ACHN (cell line): ENCODE measurements at regions not wholly inside any gene's neighbourhood (a gene's known extent, or its start where the extent isn't known, plus 50 kb on each side); places are given as distances from the start of the nearest gene placed in this dataset.

ENCODE experiments used
- DNase-seq: peaks from one replicate; pipeline ENCODE4 v3.0.0-alpha.2; 2015
- in situ Hi-C: cut with HindIII; loops from 2 replicates; pipeline ENCODE4 v1.10.0; 2017; ENCODE audit warnings: low sequenced_read_pairs, low pct_ligation_motif_present, low pct_unique_long_range_greater_than_20kb

GRCh38 chr1:63082766-63083165 lies 239.6 kb upstream of the FOXD3 start:
- no peak for DNase-seq
- in situ Hi-C loops: no loop called here

GRCh38 chr1:63087966-63088365 lies 234.4 kb upstream of the FOXD3 start:
- in situ Hi-C loops: no loop called here
- no peak for DNase-seq

GRCh38 chr1:63099188-63099587 lies 223.2 kb upstream of the FOXD3 start:
- DNase-seq: no peak
- in situ Hi-C loops: no loop called here

- in situ Hi-C loops: no loop called here
- DNase-seq: no peak
Measured at GRCh38 chr1:63101336-63101735, 221.0 kb upstream of the FOXD3 start.

- in situ Hi-C loops: no loop called here
- DNase-seq: no peak
Measured at GRCh38 chr1:63103682-63104081, 218.7 kb upstream of the FOXD3 start.

- in situ Hi-C loops: no loop called here
- DNase-seq: no peak
Measured at GRCh38 chr1:63107066-63107465, 215.3 kb upstream of the FOXD3 start.

- DNase-seq: no peak
- in situ Hi-C loops: no loop called here
Measured at GRCh38 chr1:63108206-63108605, 214.2 kb upstream of the FOXD3 start.

DNA sequence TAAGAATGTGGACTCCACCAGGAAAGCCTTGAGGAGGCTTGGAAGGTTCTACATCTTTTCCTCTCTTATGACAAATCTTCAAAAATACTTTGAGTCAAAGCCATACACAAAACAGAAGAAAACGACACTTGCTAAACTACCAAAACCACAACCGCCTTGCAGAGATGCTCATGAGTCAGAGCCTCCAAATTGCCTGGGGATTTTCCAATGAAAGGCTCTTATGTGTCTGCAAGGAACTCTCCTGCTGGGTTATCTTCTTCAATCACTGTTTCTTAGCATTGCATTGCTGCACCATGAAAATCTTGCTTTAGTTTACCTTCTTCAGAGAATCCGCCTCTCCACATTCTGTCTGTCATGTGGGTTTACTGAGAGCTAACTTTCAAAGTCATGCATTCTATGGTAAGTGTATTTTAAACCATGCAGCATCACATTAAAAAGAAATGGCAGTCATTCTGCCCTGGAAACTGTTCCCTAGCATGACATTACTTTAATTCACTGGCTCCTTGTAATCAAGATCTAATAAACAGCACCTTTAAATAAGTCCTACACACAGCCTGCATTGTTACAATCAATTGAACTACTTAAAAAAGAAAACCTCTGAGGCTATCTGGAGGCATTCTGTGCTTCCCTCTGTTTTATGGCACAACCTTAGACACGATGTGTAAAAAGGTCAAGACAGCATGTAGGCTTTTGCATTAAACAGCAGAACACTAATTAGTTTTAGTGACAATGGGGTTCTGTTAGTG lies 210.0 kb upstream of the FOXD3 start:
- in situ Hi-C loops: no loop called here

GRCh38 chr1:63115527-63115926 lies 206.8 kb upstream of the FOXD3 start:
- in situ Hi-C loops: no loop called here
- DNase-seq: no peak

More for the DNA sequence above, 210.0 kb upstream of the FOXD3 start:
- DNase-seq: peak; percentile 18

DNA sequence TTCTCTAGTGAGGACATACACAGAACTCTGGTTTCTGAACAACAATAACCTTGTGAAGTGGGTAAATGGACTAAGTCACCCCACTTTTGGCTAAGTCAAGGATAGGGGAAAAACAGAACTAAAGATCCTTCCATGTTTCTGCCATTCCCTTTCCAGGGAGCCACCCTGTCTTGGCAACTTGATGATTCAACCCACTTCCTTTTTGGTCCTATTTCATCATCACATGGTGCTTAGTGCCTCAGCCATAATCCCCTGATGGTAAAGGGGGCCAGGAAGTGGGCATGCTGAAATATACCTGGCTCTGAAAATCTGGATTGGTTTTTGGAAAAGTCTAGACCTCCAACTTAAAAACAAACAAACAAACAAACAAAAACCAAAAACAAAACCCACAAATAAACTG lies 206.4 kb upstream of the FOXD3 start:
- DNase-seq: peak; percentile 6

DNA sequence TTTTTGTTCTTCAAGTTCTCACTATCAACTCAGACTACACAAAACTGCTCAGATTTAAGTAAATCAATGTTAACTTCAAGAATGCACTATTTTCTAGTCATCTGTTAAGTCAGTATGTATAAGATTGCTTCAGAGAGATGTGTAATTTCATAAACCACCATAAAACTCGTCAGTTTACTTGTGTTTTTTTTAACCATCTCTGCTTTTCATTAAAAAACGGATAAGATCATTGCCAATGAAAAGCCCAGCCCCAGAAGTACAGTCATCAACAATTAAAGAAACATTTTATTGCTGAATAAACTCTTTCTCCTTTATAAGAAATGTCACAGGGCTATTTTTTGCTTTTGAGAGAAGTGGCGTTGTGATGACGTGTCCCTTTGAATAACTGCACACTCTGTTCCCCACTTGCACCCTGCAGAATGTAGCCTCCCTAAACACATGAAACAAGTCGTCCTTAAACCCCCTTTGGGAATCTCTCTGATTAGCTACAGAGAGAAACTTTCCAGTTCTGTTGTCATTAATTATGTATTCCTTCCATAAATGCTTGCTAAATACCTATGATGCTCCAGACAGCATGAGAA lies 202.7 kb upstream of the FOXD3 start:
- in situ Hi-C loops: no loop called here
- DNase-seq: no peak

More for the DNA sequence above, 206.4 kb upstream of the FOXD3 start:
- in situ Hi-C loops: no loop called here

DNA sequence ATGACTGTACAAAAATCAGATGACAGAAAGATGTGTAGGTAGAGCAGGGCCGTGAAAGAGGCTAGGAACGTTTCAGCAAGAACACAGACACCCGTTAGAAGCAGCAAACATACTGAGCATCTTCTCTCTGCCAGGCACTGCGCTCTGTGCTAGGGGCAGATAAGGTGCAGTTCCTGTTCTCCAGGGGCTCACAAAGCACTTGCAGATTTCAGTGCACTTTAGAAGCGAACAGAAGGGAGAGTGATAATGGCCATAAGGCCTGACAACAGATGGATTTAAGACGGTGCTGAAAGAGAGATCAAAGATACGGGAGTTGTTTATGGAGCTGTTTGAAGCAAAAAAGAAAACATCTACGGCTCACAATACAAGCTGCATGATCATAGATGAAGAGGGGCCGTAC lies 200.3 kb upstream of the FOXD3 start:
- no peak for DNase-seq
- in situ Hi-C loops: no loop called here

- peak; percentile 60 for DNase-seq
- in situ Hi-C loops: no loop called here
Measured at GRCh38 chr1:63124666-63125191, 197.6 kb upstream of the FOXD3 start.

GRCh38 chr1:63126104-63126503 lies 196.3 kb upstream of the FOXD3 start:
- DNase-seq: no peak
- in situ Hi-C loops: no loop called here

DNA sequence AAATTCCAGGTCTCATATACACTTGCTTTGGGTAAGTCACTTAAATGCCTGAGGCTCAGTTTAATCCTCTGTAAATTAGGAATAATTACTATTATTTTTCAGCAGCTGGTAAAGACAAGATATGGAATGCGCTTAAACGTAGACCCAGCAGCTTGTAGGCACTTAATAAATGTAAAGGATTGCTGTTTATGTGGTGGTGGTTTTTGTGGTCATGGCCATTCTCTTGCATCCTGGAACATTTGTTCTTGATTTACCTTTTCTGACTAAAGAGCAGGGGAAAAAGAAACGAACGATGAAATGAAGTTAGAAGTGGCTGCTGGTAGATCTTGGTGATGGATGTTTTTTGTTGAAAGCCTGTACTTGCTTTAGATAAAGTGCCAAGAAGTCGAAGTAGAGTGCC lies 195.0 kb upstream of the FOXD3 start:
- DNase-seq: no peak
- in situ Hi-C loops: no loop called here

DNA sequence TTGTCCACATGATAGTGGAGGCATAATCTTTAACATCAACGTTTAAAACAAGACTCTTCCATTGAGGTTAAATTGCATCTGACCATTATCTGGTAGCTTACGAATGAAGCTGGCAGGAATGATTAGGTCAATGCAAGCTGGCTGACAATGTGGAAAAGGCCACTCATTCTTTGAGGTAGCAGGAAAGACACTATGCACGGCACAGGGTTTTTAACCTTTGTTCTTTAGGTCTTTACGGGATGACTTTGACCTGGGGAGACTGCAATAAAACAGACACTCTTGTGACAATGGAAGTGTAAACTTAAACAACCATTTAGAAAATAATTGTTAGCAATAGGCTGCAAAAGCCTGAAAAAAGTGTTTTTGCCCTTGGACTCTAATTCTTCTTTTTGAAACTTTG lies 193.8 kb upstream of the FOXD3 start:
- in situ Hi-C loops: no loop called here

GRCh38 chr1:63129184-63129583 lies 193.2 kb upstream of the FOXD3 start:
- in situ Hi-C loops: no loop called here
- DNase-seq: no peak

More for the DNA sequence above, 193.8 kb upstream of the FOXD3 start:
- no peak for DNase-seq

DNA sequence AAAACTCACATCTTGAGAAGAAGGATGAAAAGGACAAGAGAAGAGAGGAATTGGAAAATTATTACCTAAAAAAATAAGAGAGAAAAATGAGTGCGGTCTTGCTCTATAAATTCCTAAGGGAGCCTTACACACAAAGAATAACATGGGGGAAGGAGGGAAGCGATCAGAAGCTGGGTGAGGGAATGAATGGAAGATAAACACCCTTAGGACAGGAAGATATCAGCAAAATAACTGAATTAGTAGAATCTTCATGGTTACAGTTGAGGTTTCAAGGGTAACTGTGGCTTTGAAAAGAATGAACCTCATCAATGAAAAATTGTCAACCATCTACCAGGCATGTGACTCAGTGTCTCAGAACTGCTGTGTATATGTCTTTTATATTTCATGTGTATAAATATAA lies 192.5 kb upstream of the FOXD3 start:
- in situ Hi-C loops: no loop called here
- DNase-seq: no peak

DNA sequence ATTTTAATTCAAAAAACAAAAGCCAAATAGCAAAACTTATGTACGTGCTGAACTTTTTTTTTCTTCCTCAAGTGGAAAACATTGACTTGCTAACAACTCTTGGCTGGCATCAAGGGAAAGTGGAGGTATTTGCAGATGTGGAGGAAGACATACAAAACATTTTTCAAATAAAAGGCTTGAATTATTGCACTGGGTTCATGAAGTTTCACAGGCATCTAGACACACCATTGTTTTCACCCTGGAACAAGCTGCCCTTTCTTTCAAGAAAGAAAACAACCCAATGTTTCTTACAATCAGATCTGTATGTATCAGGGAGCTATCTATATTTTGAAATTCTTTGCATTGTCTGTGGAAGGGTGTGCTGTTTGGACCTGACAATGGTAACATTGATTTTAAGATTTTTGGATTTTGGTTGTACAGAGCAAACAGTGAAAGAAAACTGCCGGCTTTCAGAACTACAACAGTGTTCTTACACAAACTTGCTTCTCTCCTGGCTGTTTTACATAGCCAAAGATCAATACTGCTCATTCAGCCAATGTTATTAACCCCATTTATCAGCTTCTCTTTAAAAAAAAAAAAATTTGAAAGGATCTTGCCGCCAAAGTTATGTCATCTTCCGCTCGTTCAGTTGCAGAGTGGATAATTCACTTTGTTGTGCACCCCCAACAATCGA lies 187.7 kb upstream of the FOXD3 start:
- in situ Hi-C loops: no loop called here
- no peak for DNase-seq

DNA sequence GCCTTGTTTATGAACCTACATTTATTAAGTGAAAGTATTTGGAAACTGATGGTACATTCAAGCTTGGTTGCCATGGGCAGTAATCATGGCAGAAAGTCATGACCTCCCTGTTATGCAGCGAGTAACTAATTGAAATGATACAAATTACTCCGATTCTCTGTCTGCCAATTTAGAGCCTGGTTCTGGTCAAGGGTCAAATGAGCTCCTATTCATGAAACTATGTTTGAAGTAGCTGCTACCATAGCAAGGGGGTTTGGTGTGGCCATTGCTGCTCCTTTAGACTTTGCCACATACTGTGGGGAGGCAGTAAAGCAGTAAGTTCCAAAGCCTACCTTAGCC lies 187.2 kb upstream of the FOXD3 start:
- in situ Hi-C loops: no loop called here
- no peak for DNase-seq
